Ascending aorta (tissue), 2 donors: ENCODE measurements at regions not wholly inside any gene's neighbourhood (a gene's known extent, or its start where the extent isn't known, plus 50 kb on each side); places are given as distances from the start of the nearest gene placed in this dataset.

Experiments
- DNase-seq, 2 donors: peaks; one replicate each; pipeline ENCODE4 v3.0.0-alpha.2; 2019; ENCODE audit warnings: low spot score in 2 of 2
- H3K27ac ChIP-seq, 2 donors: fragments of 200-600 bp; sonication (generic); one replicate each; pipeline ENCODE4 v1.5.1; 2016 to 2017; ENCODE audit warnings: mild to moderate bottlenecking in 1 of 2
- H3K27me3 ChIP-seq: fragments of 200-600 bp; sonication (generic); one replicate; pipeline ENCODE4 v1.5.1; 2017
- H3K36me3 ChIP-seq, 2 donors: fragments of 200-600 bp; sonication (generic); one replicate each; pipeline ENCODE4 v1.5.1; 2016
- H3K4me1 ChIP-seq, 2 donors: fragments of 200-600 bp; sonication (generic); one replicate each; pipeline ENCODE4 v1.5.1; 2016 to 2017; ENCODE audit warnings: mild to moderate bottlenecking in 1 of 2
- H3K4me3 ChIP-seq, 2 donors: fragments of 200-600 bp; sonication (generic); one replicate each; pipeline ENCODE4 v1.5.1; 2016 to 2017; ENCODE audit warnings: mild to moderate bottlenecking in 1 of 2
- H3K9me3 ChIP-seq, 2 donors: fragments of 200-600 bp; sonication (generic); one replicate each; pipeline ENCODE4 v1.5.1; 2016
- CTCF ChIP-seq, 3 experiments: fragments of 200-600 bp in 2 of 3; fragments of 450-650 bp in 1 of 3; sonication (generic) in 2 of 3; IDR thresholded peaks; one replicate each; pipeline ENCODE4 v1.5.1; 2016 to 2019; ENCODE audit warnings: antibody characterized with exemption in 3 of 3, mild to moderate bottlenecking in 1 of 3, moderate library complexity in 1 of 3
- intact Hi-C: fragments of 100-400 bp; cut with DNase I; formaldehyde crosslinking; loops from one replicate; pipeline ENCODE4 v1.15.1; 2023

GRCh38 chr4:11746734-11747133 is 318.0 kb upstream of the HS3ST1 start:
- intact Hi-C loops = no loop called here
- Histone ChIP-seq H3K9me3 (no peaks in the 10 kb centered on the region), H3K36me3 (no peaks in the 10 kb centered on the region), H3K4me3 (no peak overlapping the region), H3K27me3 (no peaks in the 10 kb centered on the region), H3K4me1 (peaks cover under 1 to 5% of the 10 kb centered on the region in 2 donors), H3K27ac (no peak overlapping the region)
- TF ChIP-seq CTCF (IDR thresholded peaks at IDR 0.05) = no peak
- DNase-seq = no peak

GRCh38 chr4:11743976-11744375 is 315.3 kb upstream of the HS3ST1 start:
- H3K4me1 ChIP-seq = peaks cover 9 to 13% of the 10 kb centered on the region in 2 donors
- H3K27me3 ChIP-seq = no peaks in the 10 kb centered on the region
- intact Hi-C loops = no loop called here
- H3K27ac ChIP-seq = no peak overlapping the region
- no peak for TF ChIP-seq CTCF (IDR thresholded peaks at IDR 0.05)
- H3K4me3 ChIP-seq = no peak overlapping the region
- no peaks in the 10 kb centered on the region for H3K9me3 ChIP-seq
- no peak for DNase-seq
- no peaks in the 10 kb centered on the region for H3K36me3 ChIP-seq

- intact Hi-C loops = no loop called here
- no peak overlapping the region for H3K4me3 ChIP-seq
Observed at GRCh38 chr4:11743236-11743635, 314.5 kb upstream of the HS3ST1 start.

GRCh38 chr4:11741190-11741652 is 312.5 kb upstream of the HS3ST1 start:
- Histone ChIP-seq H3K27ac (peak overlapping the region; percentile 29 to 53), H3K4me3 (no peak overlapping the region), H3K36me3 (no peaks in the 10 kb centered on the region), H3K27me3 (no peaks in the 10 kb centered on the region), H3K9me3 (no peaks in the 10 kb centered on the region), H3K4me1 (peaks cover 9 to 13% of the 10 kb centered on the region in 2 donors)
- intact Hi-C loops = no loop called here
- no peak for DNase-seq
- no peak for TF ChIP-seq CTCF (IDR thresholded peaks at IDR 0.05)

More at GRCh38 chr4:11743236-11743635, 314.5 kb upstream of the HS3ST1 start:
- Histone ChIP-seq H3K4me1 (peaks cover 9 to 13% of the 10 kb centered on the region in 2 donors), H3K27me3 (no peaks in the 10 kb centered on the region), H3K9me3 (no peaks in the 10 kb centered on the region), H3K36me3 (no peaks in the 10 kb centered on the region), H3K27ac (no peak overlapping the region)
- DNase-seq = no peak
- no peak for TF ChIP-seq CTCF (IDR thresholded peaks at IDR 0.05)

GRCh38 chr4:11739992-11740391 is 311.3 kb upstream of the HS3ST1 start:
- Histone ChIP-seq H3K27me3 (no peaks in the 10 kb centered on the region), H3K4me3 (no peak overlapping the region), H3K9me3 (no peaks in the 10 kb centered on the region), H3K27ac (no peak overlapping the region), H3K36me3 (no peaks in the 10 kb centered on the region), H3K4me1 (peaks cover 9 to 13% of the 10 kb centered on the region in 2 donors)
- no peak for DNase-seq
- intact Hi-C loops = no loop called here
- no peak for TF ChIP-seq CTCF (IDR thresholded peaks at IDR 0.05)

GRCh38 chr4:11736978-11737377 is 308.3 kb upstream of the HS3ST1 start:
- no peak overlapping the region for H3K27ac ChIP-seq
- H3K9me3 ChIP-seq = no peaks in the 10 kb centered on the region
- no peak for DNase-seq
- H3K36me3 ChIP-seq = no peaks in the 10 kb centered on the region
- no peaks in the 10 kb centered on the region for H3K27me3 ChIP-seq
- TF ChIP-seq CTCF (IDR thresholded peaks at IDR 0.05) = no peak
- intact Hi-C loops = no loop called here
- no peak overlapping the region for H3K4me3 ChIP-seq
- peaks cover 5 to 13% of the 10 kb centered on the region in 2 donors for H3K4me1 ChIP-seq
